ENCODE measurements at regions not wholly inside any gene's neighbourhood (a gene's known extent, or its start where the extent isn't known, plus 50 kb on each side); places are given as distances from the start of the nearest gene placed in this dataset.
"Not testable (repeated sequence)": the region's sequence is repeated elsewhere in the genome, so short reads cannot be mapped to it uniquely, and the experiment has no call there.

DNA sequence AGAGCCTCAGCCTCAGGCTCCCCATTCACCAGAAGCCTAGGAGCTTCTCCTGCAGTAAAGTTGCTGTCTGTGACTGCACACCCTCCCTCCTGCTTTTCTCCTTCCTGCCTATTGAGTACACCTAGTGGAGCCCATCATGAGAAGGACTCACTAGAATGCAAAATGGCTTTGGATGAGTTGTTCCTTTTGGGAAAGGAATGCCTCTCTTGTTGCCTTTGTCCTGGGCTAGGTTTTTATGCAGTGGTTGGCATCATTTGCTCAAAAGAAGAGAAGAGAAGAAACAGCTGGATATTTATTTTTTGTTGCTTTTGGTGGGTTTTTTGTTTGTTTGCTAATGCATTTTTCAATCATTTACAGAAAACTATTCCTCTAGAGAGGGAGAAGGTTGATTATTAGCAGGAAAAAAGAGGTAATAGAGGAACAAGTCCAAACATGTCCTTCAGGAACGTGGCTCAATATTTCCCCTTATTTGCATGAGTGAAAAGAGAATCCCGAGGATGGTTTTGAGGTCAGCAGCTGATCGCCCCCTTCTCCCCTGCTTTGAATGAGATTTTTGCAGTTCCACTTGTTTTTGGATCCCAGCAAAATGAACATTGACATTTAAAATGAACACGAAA is 369.9 kb upstream of the NRP1 start:
- DNase-seq (ENCODE audit: low read depth), result no peak

DNA sequence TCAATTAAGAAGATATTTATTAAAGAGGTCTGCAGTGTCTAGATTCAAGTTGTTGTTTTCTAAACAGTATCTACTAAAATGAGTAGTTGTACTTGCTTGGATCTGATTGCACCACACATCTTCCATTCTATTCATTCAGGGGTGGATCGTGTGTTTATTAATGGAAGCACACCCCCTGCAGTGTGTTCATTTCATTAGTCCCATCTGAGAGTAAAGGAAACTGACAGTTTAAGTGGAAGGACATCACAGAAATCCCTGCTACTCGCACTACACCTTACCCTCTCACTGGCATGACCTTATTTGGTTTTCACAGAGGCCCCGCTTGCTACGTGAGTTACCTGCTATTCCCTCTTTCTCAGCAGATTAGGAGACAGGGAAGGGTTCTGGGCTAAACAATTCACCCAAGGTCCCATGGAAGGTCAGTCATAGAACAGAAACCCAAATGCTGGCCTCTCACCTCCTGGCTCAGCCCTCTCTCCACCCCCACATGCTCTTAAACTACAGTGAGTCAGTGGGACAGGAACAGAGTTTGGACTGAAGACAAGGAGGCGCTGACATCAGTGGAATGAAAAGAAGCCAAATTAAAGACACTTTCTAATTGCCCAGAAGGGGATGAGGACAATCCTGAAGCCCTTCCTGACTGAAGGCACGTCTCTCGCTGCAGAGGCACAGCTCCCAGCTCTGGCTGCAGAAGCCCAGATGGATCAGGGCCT is 369.2 kb upstream of the NRP1 start:
- no peak for DNase-seq (ENCODE audit: low read depth)

DNA sequence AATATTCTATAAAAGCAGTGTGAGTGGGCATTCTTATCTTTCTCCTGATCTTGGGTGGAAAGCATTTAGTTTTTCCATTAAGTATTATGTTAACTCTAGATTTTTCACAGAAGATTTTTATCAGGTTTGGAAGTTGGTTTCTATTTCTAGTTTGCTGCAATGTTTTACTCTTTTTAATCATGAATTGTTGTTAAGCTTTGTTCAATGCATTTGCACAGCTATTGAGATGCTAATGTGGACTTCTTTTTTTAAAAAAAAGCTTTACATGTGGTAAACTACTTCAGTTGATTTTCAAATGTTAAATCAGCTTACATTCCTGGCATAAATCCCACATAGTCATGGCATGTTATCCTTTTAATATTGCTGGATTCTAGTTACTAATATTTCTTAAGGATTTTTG is 363.6 kb upstream of the NRP1 start:
- DNase-seq (ENCODE audit: low read depth), result no peak

DNA sequence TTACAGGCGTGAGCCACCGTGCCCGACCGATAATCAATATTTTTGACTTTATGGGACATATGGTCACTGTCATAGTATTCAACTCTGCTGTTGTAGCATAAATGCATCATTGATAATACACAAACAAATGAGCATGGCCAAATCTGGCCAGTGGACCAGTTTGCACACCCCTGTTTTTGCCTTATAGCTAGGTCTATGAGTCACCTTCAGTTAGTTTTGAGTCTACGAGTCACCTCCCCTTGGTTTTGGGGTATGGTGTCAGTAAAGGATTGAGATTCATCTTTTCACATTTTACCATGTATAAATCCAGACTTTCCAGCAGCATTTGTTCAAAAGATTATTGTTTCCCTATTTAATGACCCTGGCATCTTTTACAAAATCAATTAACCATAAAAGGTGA is 362.5 kb upstream of the NRP1 start:
- no peak for DNase-seq (ENCODE audit: low read depth)

DNA sequence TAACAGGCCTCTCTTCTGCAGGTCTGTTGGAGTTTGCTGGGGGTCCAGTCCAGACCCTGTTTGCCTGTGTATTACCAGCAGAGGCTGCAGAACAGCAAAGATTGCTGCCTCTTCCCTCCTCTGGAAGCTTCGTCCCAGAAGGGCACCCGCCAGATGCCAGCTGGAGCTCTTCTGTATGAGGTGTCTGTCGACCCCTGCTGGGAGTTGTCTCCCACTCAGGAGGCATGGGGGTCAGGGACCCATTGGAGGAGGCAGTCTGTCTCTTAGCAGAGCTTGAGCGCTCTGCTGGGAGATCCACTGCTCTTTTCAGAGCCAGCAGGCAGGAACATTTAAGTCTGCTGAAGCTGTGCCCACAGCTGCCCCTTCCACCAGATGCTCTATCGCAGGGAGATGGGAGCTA is 361.1 kb upstream of the NRP1 start:
- DNase-seq (ENCODE audit: low read depth), result no peak

DNA sequence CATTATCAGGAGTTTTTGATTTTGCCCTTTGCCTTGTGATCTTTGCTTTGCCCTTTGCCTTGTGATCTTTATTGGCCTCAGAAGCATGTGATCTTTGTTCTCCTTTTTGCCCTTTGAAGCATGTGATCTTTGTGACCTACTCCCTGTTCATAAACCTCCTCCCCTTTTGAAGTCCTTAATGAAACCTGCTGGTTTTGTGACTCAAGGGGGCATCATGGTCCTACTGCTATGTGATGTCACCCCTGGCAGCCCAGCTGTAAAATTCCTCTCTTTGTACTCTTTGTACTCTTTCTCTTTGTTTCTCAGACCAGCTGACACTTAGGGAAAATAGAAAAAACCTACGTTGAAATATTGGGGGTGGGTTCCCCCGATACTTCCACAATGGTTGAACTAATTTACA is 356.1 kb upstream of the NRP1 start:
- DNase-seq (ENCODE audit: low read depth), result not testable (repeated sequence)

DNA sequence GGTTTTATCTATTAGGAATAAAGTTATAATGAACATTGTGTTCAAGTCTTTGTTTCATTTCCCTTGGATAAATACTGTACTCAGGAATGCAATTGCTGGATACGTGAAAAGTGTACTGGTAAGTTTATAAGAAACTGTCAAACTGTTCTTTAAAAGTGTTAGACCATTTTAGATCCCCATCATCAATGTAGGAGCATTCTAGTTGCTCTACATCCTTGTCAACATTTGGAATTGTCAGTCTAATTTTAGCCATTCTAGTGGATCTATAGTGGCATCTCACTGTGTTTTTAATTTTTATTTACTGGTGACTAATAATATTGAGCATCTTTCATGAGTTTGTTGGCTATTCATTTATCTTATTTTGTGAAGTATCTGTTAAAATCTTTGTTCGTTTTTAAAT is 354.0 kb upstream of the NRP1 start:
- DNase-seq (ENCODE audit: low read depth), result no peak

DNA sequence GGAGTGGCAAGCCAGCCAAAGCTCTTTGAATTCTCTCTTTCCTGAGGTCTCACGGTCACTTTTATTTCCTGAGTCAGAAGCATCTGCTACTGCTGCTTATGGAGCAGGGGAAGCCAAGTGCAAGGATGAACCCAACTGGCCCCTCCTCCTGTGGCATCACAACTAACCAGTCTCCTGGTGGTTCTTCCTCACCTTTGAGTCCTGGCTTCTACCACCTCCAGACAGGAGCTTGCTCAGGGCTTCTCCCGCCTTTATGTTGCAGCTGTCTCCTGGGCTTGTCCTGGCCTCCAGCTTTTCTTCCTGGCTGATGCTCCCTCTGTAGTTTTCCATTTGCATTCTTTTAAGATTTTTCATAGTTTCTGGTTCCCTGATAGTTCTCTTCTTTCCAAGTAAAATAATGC is 349.7 kb upstream of the NRP1 start:
- no peak for DNase-seq (ENCODE audit: low read depth)

DNA sequence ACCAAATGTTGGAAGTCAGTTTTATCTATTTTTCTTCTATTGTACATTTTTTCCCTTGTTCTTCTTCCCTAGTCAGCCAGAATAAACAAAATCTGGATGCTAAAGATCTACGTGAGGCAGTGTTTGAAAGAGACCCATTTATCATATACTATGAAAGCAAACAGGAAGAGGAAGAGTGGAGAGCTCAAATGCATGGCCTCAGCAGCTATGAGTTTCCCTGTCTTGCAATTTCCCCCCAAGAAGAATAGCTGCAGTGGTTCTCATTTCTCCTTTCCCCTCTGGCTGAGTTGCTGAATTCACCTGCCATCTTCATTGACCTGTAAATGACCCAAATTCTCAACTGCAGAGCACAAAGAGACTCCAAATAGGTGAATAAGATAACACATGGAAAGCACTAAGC is 347.1 kb upstream of the NRP1 start:
- no peak for DNase-seq (ENCODE audit: low read depth)

DNA sequence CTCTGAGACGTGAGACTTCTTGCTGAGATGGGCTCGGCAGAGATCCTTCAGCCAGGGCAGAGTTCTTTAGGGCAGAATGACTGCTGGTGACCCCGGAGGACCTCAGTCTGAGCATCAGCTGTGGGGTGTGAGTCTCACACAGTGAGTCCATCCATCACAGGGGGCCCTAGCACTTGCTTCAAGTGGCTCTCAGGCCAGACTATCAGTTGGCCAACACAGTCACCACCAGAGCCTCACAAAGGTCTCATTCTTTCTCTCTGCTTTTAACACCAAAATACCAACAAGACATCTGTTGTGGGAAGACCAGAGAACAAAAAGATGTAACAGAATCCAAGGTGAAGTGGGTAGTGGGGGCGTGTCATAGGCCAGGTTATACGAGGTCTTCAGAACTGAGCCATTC is 345.6 kb upstream of the NRP1 start:
- no peak for DNase-seq (ENCODE audit: low read depth)

DNA sequence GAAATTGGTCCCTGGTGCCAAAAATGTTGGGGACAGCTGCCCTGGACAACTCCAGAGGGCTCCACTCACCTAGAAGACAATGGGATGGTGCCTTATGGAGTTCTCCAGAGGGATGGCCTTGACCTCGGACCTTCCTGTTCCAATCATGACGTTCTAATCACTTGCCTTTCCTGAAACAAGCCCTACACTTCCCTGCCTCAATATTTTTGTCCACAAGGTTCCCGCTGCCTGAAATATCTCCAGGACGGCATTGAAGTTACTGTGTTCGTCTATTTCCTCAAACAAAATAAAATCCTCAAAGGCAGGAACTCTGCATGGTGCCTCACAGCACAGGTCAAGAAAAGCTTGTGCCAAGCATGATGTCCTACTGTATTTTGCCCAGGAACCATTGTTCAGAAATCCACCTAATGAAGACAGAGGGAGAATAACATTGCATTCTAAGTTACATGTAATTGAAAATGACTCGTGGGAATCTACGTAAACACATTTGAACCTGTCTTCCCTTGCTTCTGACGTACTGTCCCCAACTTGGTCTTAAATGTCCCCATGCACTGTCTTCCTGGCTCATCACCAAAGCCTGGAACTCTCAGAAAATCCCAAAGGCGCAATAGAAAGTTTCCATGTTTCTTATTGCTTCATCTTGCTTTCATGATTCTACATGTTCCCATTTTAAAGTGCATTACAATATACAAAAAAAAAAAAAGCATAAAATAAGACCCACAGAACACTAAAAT is 342.3 kb upstream of the NRP1 start:
- DNase-seq (ENCODE audit: low read depth), result no peak

DNA sequence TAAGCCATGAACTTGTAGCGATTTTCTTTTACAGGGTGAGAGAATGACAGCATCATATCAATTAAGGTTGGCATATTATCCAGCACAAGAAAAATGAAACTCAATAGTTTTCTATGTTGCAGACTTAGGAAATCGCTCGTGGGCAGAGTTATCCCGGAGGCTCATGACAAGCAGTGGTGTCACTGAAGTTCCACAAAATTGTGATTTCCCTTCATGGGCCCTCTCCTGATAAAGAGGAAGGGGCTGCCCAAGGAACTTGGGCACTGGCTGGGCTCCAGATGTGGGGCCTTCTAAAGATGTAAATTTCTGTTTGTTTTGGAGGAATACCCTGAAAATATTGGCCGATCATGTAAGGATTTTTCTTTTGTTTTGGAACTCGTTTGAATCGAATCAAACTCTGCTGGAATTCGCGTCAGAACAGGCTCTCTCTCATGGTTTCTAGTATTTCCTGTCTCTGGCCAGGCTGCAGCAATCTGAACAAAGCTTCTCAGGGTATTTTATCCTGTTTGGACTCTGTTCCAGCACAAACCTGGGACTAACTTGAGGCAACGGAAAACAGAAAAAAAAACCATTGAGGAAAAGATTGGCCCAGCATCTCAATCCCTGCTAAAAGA is 340.6 kb upstream of the NRP1 start:
- DNase-seq (ENCODE audit: low read depth), result no peak

DNA sequence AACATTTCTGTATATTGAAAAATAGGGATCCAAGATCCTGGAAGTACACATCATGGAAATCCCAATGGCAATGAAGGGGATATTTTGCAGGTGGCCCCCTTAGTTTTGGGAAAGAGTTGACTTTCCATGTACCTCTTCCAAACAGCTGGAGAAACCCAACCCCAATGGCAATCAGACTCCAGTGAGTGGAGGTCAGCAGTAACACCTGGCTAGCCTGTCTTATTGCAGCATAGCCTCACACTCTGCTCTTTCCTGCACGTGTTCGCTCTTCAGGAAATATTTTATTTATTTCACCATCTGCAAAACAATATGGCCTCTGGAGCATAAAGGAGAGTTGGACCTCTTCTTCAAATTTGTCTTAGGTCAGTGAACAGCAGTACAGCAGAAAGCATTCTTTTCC is 340.0 kb upstream of the NRP1 start:
- peak; percentile 83 for DNase-seq (ENCODE audit: low read depth)

DNA sequence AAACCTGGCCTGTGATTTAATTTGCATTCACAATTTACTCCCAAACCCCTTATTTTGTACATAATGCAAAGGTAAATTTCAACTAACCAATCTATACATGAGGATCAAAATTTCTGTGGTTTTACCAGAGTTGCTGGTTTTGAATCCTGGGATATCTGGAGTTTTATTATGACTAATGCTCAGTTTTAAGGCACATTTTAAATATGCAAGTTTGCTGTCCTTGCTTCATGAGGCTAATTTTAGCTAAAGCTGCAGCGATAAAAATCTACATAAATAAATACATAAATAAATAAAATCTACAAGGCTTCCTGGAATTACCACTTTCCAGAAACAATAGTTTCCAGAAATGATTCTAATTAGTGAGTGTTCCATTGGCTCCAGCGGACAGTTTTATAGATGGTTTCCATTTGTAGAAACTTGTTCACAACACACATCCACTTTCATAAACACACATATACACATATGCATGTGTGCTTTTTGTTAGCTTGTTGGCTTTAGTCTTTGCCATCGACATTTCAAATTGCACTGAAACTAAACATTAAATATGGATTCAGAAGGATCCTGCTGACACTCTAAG is 339.5 kb upstream of the NRP1 start:
- no peak for DNase-seq (ENCODE audit: low read depth)

DNA sequence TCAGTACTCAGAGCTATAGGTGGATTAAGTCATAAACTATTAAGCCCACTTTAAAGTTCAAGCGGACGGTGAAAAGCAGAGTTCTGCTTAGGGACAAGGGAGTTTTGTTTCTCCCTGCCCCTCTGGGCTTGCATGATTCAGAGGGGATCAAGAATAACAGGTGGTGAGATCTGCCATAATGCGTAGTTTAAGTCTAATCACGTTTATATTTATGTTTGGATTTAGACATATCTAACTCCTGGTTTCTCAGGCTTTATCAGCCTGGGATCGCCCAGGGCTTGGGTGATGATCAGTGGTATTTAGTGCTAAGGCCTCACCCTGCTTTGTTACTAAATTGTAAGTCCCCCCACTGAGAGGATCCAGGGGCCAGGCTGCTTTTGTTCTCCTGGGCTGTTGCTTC is 335.4 kb upstream of the NRP1 start:
- DNase-seq (ENCODE audit: low read depth), result no peak

DNA sequence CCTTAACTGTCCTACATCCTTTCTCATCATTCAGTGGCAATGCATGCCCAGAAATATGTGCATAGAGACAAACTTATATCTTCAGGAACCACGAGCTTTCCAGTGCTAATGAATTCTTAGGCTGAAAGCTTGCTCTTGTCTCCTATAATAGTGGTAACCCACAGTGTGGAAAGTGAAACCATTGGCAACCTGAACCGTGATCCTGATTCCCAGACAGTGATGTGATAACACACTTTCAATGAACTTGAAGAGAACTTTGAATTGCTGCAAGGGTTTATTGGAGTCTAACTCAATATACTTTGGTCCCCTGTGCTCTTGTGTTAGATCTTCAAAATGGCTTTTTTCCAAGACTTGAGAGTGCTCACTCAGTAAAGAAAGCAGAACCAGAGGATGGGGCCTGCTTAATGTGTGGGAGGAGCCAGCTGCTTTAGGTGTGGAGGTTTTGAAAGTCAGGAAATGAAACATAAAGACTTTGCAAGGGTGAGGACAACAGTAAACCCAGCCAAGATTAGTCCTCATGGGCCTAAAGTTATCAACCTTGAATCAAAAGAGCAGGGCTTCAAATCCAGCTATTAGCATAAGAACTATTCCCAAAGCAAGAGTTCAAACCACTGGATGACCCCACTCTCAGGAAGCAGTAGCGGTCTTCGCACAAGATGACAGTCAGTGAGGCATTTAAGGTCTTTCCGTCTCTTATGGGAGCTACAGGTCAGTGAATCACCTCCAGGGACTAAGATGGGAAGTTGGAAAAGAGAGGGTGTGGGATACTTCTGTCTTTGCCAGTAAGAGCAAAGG is 332.4 kb upstream of the NRP1 start:
- no peak for DNase-seq (ENCODE audit: low read depth)

DNA sequence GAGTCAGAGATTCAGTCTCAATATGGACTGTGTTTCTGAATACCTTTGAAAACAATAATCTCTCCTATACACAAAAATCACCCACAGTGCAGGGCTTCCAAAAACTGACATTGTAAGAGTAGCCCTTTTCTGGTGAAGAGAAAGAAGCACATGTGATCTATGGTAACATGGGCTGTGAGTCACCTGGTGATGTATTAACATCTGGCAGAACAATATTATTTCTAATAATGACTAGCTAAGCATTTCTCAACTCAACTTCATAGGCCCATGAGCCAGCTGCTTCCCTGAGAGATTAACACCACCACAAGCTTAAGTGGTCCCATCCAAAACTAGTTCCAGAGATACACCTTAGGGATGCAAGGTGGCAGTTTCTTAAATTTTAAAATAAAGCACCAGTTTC is 331.0 kb upstream of the NRP1 start:
- no peak for DNase-seq (ENCODE audit: low read depth)

DNA sequence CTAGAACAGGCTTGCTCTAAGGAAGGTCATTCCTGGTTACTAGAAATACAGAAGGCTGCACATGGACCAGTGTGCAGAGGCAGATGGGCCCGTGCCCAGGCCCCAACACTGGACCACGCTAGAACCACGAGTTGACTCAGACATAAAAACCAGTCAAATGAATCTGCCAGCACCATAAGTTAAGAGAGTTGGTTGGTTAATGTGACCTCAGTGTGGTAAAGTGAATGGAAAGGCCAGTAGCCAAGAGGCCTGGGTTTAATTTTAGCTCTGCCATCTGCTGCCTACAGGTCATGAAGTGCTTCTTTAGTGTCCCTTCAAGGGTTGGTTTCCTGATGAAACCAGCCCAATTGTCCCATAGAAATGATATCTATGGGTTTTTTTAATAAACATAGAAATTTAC is 329.6 kb upstream of the NRP1 start:
- no peak for DNase-seq (ENCODE audit: low read depth)

DNA sequence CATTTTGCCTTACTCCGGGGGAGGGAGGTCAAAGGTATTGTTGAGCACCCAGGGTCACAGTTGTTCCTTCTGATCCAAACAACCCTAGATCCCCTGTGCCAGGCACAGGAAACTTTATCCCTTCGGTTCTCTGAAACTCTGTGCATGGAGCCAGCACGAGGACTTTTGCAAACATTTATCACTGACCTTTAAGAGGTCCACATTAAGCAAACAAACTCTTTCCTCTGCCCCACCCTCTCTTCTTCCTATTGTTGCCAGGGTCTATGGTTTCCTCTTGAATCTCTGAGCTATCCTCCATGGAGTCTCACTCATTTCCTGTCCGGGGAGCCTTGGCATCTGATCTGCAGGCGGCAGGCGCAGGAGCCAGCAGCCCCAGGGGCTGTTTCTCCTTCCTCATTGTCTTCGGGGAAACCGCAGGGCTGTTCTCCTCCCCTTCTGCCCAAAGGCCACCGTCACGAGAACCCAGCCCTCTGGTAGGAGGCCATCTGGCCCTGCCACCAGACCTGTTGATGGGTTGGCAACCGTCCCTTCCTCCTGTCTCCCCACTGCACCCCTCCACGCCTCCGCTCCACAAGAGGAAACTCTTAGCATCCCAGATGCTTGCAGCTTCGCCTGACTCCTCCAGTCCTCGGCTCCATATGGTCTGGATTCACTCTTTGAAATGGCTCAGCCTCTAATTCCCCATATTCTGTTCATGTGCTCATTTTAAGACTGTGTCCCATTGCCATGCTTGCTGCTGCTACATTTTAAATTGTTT is 327.3 kb upstream of the NRP1 start:
- DNase-seq (ENCODE audit: low read depth), result no peak

DNA sequence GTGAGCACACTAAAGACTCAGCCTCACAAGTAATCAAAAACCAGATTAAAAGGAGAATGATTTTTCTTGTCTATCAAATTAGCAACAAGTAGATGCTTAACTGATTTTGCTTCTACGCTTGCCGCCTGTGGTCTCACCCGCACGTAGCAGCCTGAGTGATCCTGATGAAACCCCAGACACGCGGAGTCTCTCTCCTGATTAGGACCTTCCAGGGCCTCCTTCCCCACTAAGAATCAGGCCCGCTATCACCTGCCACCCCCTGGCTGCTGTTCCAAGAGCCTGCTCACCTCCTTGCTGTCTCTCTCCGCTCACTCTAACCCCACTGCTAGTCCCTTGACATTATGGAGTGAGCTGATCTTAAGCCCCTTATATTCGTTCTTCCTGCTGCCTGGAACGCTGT is 325.9 kb upstream of the NRP1 start:
- no peak for DNase-seq (ENCODE audit: low read depth)

DNA sequence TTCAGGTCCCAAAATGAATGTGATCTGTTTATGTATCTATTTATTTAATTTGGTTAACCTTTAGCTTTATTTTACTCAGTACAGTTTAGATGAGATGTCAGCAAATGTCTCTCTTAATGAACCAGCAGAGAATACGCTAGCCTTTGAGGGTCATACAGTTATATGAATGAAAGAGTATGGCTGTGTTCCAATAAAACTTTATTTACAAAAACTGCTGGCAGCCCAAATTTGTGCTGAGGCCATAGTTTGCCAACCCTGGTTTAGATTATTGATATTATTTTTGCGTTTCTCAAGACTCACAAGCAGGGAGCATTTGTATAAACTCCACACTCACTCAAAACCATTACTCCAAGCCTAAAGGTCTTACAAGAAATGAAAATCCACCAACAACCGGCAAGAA is 323.4 kb upstream of the NRP1 start:
- no peak for DNase-seq (ENCODE audit: low read depth)

Data from forelimb muscle (tissue), 1 donor.